ENCODE measurements at regions not wholly inside any gene's neighbourhood (a gene's known extent, or its start where the extent isn't known, plus 50 kb on each side); places are given as distances from the start of the nearest gene placed in this dataset.

DNA sequence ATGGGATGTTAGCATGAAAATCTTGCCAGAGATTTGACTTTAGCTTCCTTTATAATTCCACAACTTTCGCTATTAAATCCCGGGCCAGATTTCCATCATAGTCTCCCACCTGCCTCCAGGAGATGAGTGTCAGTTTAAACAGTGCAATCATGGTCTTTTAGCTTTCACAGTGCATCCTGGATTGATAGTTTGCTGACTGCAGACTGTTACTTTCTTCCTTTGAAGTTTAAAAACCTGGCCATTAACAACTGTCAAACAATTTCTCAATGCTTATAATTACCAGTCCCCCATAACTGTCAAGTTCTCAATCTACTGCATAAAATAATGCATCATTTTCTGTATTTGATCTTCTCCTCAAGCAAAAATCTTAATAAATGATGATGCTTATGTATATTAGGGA, 108.4 kb upstream of the FSTL5 start:
- no peak overlapping the region for H3K9ac ChIP-seq (ENCODE audit: extremely low read depth, low read length, poor library complexity, severe bottlenecking)
- no peak overlapping the region for H3K27ac ChIP-seq (ENCODE audit: low read depth, low read length)
- DNase-seq: no peak
- H3K36me3 Mint-ChIP-seq (ENCODE audit: low read depth): no peaks in the 10 kb centered on the region
- no peaks in the 10 kb centered on the region for H3K9me3 Mint-ChIP-seq
- no peaks in the 10 kb centered on the region for H3K27me3 ChIP-seq (ENCODE audit: control insufficient read depth, insufficient read depth, low read length, poor library complexity, severe bottlenecking)
- no peaks in the 10 kb centered on the region for H3K27me3 Mint-ChIP-seq (ENCODE audit: insufficient read depth)
- H3K4me1 ChIP-seq (ENCODE audit: control insufficient read depth, insufficient read depth, low read length): no peaks in the 10 kb centered on the region
- H3K4me3 Mint-ChIP-seq: no peak overlapping the region
- no peaks in the 10 kb centered on the region for H3K36me3 ChIP-seq (ENCODE audit: control insufficient read depth, insufficient read depth, low read length)
- no peak overlapping the region for H3K4me3 ChIP-seq (ENCODE audit: low read length)
- H3K4me1 Mint-ChIP-seq: no peaks in the 10 kb centered on the region
- TF ChIP-seq, protein P1, sequence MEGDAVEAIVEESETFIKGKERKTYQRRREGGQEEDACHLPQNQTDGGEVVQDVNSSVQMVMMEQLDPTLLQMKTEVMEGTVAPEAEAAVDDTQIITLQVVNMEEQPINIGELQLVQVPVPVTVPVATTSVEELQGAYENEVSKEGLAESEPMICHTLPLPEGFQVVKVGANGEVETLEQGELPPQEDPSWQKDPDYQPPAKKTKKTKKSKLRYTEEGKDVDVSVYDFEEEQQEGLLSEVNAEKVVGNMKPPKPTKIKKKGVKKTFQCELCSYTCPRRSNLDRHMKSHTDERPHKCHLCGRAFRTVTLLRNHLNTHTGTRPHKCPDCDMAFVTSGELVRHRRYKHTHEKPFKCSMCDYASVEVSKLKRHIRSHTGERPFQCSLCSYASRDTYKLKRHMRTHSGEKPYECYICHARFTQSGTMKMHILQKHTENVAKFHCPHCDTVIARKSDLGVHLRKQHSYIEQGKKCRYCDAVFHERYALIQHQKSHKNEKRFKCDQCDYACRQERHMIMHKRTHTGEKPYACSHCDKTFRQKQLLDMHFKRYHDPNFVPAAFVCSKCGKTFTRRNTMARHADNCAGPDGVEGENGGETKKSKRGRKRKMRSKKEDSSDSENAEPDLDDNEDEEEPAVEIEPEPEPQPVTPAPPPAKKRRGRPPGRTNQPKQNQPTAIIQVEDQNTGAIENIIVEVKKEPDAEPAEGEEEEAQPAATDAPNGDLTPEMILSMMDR (conservative IDR thresholded peaks at IDR 0.05): no peak
- WGBS, 2 experiments (ENCODE audit: insufficient coverage in 1 of 2, insufficient read length in 1 of 2): 89 to 95% methylated on average over 2 of the region's 2 CpGs
- no peaks in the 10 kb centered on the region for H3K9me3 ChIP-seq (ENCODE audit: control insufficient read depth, low read length)
- no peak overlapping the region for H3K27ac Mint-ChIP-seq

DNA sequence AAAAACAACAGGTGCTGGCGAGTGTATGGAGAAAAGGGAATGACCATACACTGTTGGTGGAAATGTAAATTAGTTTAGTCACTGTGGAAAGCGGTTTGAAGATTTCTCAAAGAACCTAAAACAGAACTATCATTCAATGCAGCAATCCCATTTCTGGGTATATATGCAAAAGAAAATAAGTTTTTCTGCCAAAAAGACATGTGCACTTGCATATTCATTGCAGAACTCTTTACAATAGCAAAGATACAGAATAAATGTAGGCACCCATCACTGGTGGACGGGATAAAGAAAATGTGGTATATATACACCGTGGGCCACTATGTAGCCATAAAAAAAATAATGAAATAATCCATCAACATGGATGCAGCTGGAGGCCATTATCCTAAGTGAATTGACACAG, 105.1 kb upstream of the FSTL5 start:
- Histone ChIP-seq H3K36me3 (ENCODE audit: control insufficient read depth, insufficient read depth, low read length) (no peaks in the 10 kb centered on the region), H3K27me3 (ENCODE audit: control insufficient read depth, insufficient read depth, low read length, poor library complexity, severe bottlenecking) (no peaks in the 10 kb centered on the region), H3K9me3 (ENCODE audit: control insufficient read depth, low read length) (peaks cover 18% of the 10 kb centered on the region), H3K27ac (ENCODE audit: low read depth, low read length) (no peak overlapping the region), H3K9ac (ENCODE audit: extremely low read depth, low read length, poor library complexity, severe bottlenecking) (no peak overlapping the region), H3K4me3 (ENCODE audit: low read length) (no peak overlapping the region), H3K4me1 (ENCODE audit: control insufficient read depth, insufficient read depth, low read length) (no peaks in the 10 kb centered on the region)
- TF ChIP-seq, protein P1 (conservative IDR thresholded peaks at IDR 0.05): no peak
- H3K9me3 Mint-ChIP-seq: peaks cover 20% of the 10 kb centered on the region
- H3K27me3 Mint-ChIP-seq (ENCODE audit: insufficient read depth): no peaks in the 10 kb centered on the region
- no peak overlapping the region for H3K4me3 Mint-ChIP-seq
- H3K4me1 Mint-ChIP-seq: peaks cover 4% of the 10 kb centered on the region
- 60 to 87% methylated on average over 1 to 4 of the region's 4 CpGs for WGBS, 2 experiments (ENCODE audit: insufficient coverage in 1 of 2, insufficient read length in 1 of 2)
- H3K36me3 Mint-ChIP-seq (ENCODE audit: low read depth): no peaks in the 10 kb centered on the region
- no peak overlapping the region for H3K27ac Mint-ChIP-seq
- DNase-seq: no peak

DNA sequence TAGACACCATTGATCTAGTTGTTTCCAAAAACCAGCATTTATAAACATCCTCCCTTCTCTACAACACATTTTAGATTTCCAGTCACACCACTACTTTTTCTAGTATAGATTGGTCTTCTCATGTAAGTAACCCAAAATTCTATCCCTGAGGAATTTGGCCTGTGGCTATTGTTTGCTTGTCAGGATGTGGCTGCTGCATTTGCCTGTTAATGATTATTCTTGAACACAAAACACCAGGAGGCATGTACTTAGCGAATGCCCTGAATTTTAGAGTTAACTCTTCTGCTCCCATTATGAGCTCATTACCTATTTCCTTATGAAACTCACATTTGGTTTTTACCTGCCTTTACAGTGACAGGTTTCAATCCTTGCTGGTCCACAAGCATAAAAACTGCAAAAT, 102.0 kb upstream of the FSTL5 start:
- Mint-ChIP-seq H3K4me3 (no peak overlapping the region), H3K4me1 (peaks cover 4% of the 10 kb centered on the region), H3K9me3 (peaks cover 32% of the 10 kb centered on the region), H3K27me3 (ENCODE audit: insufficient read depth) (no peaks in the 10 kb centered on the region), H3K36me3 (ENCODE audit: low read depth) (no peaks in the 10 kb centered on the region), H3K27ac (no peak overlapping the region)
- TF ChIP-seq, protein P1 (conservative IDR thresholded peaks at IDR 0.05): no peak
- Histone ChIP-seq H3K4me1 (ENCODE audit: control insufficient read depth, insufficient read depth, low read length) (no peaks in the 10 kb centered on the region), H3K36me3 (ENCODE audit: control insufficient read depth, insufficient read depth, low read length) (no peaks in the 10 kb centered on the region), H3K4me3 (ENCODE audit: low read length) (peak overlapping the region; percentile 19), H3K27me3 (ENCODE audit: control insufficient read depth, insufficient read depth, low read length, poor library complexity, severe bottlenecking) (no peaks in the 10 kb centered on the region), H3K9ac (ENCODE audit: extremely low read depth, low read length, poor library complexity, severe bottlenecking) (no peak overlapping the region), H3K27ac (ENCODE audit: low read depth, low read length) (no peak overlapping the region), H3K9me3 (ENCODE audit: control insufficient read depth, low read length) (peaks cover 21% of the 10 kb centered on the region)
- WGBS, 2 experiments (ENCODE audit: insufficient coverage in 1 of 2, insufficient read length in 1 of 2): 64% methylated on average over 1 of the region's 1 CpG; no CpG with 5 or more reads in 1 of the 2 experiments
- DNase-seq: no peak

Data from endodermal cell (in vitro differentiated cells).